CD4-positive, alpha-beta T cell treated with Interleukin-12 subunit alpha and Interleukin-12 subunit beta, for 1 hour (primary cell): ENCODE measurements at regions not wholly inside any gene's neighbourhood (a gene's known extent, or its start where the extent isn't known, plus 50 kb on each side); places are given as distances from the start of the nearest gene placed in this dataset.
A peak's percentile ranks its signal among the peaks of the same experiment; 100 is the strongest.

Source experiments
- DNase-seq: peaks from one replicate; pipeline ENCODE4 v3.0.0-alpha.2; 2020

DNA sequence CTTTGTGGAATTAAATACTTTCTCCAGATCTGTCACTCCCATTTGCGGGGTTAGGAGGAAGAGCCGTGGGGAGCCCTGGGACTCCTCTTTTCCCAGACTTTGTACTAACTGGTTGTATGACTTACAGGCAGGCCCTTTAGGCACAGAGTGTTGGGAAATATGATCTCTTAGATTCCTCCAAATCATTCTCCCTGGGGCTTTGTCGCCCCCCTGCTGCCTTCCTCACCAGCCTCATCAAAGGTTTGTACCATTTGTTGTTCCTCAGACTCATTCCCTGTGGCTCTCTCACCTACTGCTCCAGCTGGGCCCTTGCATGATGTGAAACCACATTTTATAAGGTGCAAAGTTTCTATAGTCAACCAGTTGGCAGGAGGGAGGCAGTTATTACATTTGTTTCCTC lies 56.4 kb downstream of the CRYGS start:
- DNase-seq = no peak

DNA sequence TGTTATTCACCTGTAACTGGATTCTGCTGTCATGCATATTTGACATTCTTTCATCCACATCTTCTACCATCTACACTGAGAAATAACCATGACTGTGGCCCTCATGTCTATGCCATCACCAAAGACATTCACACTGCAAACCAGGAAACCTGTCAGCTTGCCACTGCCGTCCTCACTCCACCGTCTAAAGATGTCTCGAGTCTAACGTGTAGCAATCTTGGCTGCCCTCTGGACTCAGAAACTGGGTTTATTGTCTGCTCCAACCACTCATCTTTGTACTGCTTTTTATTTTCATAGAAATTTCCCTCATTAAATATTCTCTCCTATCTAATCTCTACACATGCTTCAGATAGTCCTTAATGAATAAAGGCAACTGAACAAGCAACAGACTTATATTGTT lies 57.1 kb downstream of the CRYGS start:
- no peak for DNase-seq

DNA sequence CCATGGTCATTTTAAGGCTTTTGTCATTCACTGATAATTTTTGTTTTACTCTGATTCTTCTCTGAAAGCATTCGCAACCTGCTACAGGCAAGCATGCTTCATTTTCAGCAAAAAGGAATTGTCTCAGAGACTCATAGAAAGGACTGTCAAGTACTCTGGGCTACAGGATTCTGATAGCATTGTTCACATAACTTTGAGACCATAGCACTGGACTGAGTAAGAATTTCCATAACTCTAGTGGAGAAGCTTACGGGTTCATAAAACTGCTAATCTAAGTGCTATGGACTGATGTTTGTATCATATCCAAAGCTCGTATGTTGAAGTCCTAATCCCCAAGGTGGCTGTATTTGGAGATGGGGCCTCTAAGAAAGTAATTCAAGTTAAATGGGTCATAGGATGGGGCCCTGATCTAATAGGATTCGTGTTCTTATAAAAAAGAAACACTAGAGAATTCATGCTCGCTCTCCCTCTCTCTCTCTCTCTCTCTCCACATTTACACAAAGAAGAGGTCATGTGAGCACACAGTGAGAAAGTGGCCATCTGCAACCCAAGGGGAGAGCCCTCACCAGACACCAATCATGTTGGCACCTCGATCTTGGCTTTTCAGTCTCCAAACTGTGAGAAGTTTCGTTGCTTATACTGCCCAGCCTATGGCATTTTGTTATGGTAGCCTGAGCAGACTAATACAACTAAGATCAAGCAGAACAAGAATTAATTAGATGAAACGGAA lies 60.4 kb downstream of the CRYGS start:
- DNase-seq = no peak

DNA sequence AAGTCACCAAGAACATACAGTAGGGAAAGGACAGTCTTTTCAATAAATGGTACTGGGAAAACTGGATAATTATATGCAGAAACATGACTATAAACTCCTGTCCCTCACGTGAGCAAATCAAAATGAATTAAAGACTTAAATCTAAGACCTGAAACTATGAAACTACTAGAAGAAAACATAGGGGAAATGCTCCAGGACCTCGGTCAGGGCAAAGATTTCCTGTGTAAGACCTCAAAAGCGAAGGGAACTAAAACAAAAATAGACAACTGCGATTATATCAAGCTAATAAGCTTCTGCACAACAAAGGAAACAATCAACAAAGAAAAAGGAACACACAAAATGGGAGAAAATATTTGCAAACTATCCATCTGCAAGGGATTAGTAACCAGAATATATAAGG lies 62.7 kb downstream of the CRYGS start:
- no peak for DNase-seq

DNA sequence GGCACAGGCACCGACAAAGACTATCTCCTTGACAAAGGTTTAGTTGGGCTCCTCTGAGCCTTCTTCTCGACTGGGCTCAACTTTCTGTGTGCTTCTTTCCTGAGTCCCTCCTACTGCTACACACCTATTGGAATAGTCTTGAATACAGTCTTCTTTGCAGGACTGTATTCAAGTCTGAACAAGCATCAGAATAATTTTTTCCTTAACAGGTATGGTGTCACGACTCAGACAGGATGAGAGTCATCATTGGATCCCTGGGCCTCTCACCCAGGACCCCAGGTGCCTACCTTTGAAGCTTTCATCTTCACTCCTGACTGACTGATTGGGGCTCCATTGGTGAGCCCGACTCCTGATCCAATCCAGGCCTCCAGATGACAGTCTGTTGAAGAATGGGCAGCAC lies 66.3 kb downstream of the CRYGS start:
- DNase-seq = no peak

DNA sequence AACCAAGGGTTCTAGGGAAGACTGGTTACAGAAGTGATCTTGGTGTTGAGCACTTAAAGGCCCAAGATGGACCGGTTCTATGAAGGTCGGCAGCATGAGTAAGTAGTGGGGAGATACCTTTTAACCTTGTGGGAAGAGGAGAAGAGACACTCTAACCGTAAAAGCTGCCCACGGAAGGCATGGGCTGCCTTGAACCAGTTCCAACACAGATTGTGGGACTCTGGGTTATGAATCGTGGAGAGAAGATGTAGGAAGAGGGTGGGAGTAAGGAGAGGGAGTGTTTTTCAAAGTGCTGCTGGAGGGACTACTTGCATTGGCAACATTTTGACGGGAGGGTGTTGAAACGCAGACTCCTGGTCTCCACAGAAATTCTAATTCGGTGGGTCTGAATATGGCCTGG lies 67.1 kb downstream of the CRYGS start:
- no peak for DNase-seq

DNA sequence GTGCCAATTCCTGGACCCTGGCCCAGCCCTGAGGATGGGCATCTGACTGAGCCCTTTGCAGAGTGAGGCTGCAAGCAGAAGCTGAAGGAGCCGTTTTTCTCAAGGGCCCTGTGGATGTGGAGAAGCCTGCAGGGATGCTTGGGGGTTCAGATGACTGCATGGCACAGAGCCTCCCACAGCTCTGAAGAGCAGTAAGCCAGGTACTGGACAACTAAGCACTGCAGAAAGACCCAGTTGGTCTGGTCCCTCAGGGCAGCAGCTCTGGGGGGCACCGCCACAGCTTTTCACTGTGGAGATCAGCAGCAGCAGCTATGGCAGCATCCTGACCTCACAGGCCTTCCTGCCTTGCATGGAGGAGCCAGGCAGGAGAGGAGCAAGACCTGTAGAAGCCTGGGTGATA lies 67.6 kb downstream of the CRYGS start:
- DNase-seq = no peak

DNA sequence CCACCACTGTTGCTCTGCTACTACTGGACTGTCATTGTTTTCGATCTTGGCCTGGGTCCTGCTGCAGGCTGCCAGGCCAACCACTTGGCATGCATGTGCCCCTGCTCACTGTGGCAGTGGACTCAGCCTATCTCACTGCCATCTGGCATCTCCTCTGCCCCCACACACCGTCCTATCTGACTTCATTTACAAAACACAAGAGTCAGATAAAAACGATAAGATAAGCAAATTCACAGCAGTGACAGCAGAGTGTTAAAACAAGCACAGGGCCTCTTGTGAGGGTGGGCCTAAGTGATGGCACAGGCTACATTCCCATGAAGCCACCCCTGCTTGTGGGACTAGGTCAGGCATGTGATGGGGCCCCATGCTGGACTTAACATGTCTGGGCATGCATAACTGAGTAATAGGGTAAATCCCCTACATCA lies 68.1 kb downstream of the CRYGS start:
- no peak for DNase-seq

DNA sequence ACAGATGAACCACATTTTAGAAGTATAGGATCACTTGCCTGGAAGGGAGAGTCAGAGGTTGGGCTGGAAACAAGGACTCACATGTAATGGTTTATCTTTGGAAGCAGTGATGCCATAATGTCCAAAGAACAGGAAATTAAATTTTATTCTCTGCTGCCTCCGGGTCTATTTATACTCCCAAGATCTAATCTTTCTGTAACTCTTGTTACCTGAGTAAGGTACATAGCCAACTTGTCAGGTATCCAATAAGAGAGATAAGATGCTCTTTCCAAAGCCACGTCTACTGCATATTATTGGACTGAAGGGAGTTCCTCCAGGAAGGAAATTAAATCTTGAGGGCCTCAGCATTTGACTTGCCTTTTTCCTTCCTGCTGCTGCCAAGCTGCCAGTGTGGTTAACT lies 71.0 kb downstream of the CRYGS start:
- no peak for DNase-seq

DNA sequence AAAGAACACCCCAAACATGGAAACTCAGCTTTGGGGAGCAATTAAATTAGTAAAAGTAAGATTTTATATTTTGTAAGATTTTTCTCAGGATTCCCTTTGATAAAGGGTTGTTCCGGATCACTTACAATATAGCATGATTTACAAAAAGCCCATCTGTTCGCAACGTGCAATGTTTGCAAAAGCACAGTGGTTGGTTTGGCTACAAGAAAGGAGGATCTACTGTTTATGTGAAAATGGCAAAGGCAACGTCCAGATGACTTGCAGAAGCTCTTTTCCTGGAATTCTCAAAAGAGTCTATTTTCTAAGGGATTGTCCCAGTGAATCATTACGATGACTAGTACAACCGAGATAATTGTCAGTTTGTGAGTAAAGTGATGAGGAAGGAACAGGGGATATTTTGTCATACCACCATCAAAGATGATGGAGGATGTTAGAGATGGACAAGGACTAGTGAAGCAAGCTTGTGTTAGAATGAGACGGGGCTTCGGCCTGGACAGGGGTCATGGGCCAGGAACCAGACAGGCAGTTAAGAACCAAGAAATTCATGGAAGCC lies 71.6 kb downstream of the CRYGS start:
- no peak for DNase-seq

DNA sequence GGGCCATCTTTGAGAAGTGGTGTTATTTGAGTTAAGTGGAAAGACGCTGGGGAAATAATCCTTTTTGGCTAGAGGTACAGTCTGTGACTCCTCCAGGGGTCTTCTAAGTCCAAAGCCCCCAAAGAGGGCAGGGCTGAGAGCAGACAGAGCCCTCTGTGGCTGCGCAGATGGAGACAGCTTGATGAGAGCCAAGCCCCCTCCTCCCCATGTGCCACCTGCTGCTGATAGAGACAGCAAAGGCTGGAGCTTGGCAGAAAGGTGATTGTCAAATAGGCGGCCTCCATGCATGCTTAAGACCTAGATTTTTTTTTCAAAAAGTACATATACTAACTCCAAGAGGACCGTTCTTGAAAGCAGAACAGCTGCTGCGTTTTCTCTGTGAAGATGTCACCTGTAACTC lies 72.4 kb downstream of the CRYGS start:
- no peak for DNase-seq

DNA sequence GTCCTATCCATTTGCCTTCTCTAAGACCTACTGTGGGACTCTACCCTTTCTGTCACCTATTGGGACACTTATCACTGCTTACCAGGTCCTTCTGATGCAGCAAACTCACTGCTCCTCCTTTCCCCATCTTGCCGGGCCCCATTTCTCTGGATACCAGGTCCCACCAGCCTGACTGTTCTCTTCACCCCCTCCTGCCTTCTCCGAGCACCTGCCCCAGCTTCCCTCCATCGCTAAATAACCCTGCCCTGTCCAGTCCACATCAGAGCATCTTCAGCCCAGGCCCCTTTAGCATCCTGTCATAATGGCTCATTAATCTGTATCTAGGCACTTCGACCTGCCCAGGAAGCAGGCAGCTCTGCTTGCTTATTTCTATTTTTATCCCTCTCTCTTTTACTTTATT lies 74.7 kb downstream of the CRYGS start:
- DNase-seq = no peak

DNA sequence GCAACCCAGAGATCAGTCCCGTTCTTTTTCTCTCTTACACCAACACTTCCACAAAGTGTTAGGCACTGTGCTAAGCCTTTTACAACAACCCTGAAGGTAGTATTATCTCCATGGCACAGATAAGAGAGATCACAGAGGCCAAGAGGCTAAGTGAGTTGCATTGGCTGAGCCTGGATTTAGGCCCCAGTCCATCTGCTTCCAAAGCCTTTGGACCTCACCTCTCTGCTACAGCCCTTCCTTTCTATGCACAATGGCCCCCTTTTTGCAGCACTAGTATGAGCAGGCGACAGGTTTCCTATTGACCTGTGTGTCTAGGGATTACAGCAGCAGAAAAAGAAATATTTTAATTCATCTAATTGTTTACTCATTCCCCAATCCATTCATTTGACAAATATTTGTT lies 76.2 kb downstream of the CRYGS start:
- no peak for DNase-seq

DNA sequence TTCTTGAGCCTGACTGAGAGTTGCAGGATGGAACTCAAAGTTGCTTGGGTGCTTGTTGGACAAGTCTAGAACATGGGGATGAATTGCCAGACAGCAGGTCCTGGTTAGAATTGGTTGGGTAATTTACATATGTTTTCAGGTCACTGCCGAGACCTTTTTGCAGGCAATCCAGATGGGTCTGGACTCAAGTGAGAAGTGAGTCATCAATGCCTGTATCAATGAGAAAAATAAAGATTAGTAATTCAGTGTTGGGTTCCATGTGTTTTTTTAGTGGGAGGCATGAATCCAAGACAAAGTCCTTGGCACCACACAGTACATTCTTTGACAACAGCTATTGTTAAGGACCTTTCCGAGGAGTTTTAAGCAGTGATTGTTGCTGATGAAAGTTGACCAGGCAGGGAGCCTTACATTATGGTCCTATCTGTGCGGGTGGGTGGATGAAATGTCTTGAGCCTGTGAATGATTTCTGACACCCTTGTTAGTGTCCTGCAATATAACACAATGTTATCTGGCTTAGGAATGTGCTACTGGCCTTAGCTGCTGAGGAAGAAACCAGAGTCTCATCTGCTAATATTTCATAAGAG lies 77.7 kb downstream of the CRYGS start:
- DNase-seq = no peak

DNA sequence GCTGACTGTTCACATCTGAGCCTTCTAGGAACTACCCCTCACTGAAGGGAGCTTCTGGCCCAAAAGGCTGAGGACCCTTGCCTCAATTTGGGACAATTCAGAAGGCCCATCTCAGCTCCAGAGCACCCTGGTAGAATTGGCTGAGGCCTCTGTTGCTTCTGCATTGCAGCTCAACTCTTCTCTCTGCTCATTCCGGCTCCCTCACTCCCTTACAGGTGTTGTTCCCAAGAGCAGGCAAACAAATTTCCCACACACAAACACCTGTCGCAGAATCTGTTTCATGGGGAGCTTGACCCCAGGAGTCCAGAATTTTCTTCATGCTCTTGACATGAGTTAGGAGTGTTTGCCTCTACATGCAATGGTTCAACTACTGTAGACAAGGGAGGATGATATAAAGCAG lies 78.7 kb downstream of the CRYGS start:
- DNase-seq = no peak

DNA sequence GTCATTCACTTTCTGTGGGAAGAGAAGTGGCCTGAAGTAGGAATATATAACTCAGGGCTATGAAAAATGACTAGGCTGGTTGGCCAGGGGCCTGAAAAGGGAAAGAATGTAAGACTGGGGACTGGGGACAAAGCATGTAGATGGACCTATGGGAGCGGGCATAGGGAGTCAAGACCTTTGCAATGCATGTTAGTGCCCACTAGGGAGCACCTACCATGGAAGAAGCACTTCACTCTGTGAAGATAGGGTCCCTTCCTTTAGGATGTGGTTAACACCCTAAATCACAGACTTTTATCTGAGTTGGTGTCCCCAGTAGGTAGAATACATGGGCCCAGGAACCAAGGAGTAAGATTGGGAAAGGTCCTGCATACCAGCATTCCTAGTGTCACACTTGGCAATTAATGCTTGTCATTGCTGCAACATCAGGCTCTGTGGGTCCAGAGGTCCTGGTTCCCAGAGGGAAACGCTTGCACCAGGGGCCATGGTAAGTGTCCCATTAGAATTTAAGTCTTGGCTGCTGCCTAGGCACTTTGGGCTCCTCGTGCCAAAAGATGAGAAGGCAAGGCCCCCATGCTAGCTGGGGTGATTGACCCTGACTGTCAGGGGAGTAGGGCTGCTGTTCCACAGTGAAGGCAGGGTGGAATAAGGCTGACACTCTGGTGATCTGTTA lies 79.6 kb downstream of the CRYGS start:
- peak; percentile 3 for DNase-seq

DNA sequence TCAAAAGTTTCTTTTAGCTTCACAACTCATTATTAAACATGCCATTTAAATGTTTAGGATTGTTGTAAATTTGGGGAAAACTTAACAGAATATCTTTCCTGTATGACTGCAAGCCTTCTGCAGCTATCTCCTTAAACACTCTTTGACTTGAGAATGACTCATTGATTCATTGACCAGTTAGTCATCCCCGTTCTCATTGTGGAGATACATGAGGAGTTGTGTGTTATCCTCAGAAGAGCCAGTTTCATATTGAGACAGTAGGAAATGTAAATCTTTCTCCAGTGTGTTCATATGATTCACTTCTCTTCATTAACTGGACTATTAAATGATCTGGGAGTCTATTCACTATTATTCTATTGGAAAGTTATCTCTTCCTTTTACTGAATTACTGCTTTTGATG lies 83.0 kb downstream of the CRYGS start:
- DNase-seq = no peak

DNA sequence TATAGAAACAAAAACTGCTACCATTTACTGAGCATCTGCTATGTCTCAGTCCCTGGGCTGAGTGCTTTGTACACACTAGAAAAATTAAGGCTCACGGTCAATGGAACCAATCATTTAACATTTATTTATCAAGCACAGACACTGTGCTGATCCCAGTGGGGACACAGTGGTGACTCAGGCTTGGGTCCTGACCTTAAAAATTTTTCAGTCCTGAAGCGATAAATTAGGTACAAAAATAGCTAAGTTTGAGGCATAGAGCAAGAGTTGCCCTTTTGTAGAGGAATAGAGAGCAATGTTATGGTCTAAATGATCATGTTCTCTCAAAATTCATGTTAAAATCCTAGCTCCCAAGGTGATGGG lies 85.1 kb downstream of the CRYGS start:
- DNase-seq = no peak

DNA sequence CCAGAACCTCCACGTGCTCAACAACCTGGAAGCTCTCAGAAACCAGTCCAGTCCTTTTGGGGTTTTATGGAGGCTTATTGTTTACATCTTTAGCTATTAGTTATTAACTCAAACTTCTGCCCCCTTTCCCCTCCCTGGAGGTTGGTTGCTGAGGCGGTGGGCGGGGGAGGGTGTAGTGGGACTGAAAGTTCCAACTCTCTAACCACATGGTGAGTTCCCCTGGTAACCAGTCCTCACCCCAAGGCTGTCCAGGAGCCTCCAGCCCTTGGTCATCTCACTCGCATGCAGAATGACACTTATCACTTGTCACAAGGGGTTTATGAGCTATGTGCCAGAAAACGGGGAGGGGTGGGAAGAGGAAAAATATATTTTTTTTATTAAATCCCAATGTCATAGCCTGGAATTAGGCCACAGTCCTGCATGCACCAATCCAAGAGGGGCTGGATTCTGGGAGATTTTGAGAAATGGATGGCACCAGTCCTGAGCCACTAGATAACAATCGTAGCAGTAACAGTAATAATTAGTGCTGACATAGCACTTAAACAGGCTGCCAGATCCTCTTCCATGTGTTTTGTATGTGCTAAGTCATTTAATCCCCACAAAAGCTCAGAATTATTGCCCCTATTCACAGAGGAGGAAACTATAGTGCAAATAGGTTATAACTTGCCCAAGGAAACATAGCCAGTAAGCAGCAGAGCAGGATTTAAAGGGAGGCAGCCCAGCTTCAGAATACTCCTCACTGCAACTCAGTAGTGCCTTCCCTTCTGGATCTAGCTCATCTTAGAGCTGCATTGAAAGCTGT lies 85.7 kb downstream of the CRYGS start:
- DNase-seq = no peak

DNA sequence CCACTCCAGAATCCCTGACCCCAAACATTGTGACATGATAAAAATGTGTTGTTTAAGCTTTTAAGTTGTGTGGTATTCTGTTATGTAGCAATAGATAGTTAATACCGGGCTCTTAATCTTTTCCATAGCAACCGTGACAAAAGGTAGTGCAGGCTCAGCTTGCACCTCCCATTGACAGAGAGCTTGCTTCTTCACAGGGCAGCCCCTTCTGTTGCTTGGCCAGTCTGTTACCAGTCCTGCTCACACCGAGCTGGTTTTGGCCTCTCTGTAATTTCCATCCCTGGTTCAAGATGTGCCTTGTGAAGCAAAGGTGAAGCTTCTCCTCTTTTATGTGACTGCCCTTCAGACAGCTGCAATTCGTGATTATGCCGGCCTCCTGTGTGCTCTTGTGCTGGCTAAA lies 86.9 kb downstream of the CRYGS start:
- no peak for DNase-seq

DNA sequence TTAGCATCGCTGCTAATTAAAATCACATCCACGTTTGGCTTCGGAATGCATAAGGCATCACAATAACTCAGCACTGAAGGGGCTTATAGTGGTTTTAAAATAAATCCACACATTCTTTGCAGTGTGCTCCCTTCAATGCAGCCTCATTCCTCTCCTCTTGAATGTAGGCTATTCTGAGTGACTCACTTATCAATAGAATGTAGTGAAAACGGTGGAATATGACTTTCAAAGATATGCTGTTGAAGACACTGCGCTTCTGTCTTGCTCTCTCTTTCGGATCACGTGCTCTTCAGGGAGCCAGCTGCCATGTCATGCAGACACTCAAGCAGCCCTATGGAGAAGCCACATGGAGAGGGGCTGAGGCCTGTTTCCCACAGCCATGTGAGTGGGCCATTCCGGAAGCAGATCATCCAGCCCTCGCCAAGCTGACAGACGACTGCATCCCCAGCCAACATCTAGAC lies 87.4 kb downstream of the CRYGS start:
- DNase-seq = no peak

DNA sequence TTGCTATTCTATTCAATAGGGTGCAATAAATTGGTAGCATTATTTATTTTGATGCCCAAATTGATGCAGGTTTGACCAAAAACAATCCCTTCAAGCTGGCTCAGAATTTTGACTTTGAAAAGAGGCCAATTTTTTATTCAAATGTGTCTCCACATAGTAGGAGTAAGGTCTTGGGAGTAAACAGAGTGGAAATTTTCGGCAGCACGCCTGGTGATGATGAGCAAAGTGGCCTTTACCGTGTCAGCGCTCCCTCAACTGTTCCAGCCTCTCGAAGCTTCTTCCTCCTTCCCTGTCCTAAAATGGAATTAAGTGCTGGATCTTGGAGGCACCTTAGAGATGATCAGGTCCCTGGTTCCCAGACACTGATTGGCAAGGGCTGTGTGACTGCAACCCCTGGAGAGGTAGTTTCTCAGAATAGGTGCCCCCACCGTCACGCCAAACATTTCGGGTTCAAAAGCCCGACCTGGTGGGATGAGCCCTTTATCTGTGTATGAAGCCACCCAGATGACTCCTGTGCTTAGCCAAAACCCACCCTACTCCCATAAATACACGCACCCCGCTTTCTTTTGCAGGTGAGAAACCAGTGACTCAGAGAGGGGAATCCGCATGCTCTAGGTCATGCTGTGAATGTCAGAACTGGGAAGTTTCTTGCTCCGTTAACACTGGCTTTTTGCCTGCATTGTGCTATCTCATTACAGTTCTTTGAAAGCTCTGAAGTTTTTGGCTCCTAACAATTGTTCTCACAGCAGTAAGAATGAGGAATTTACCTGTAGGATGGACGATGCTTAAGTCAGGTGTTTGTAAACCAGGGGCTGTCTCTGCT lies 89.1 kb downstream of the CRYGS start:
- no peak for DNase-seq

DNA sequence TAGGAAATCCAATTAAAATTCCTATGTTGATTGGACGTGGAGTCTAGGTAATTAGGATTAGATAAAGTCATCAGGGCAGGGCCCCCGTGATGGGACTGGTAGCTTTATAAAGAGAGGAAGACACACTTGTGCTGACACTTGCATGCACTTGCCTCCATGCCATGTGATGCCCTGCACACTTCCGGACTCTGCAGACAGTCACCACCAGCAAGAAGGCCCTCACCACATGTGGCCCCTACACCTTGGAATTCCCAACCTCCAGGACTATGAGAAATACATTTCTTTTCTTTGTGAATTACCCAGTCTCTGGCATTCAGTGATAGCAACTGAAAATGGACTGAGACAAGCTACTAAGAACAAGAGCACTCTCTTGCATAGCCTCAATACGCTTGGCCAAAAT lies 90.6 kb downstream of the CRYGS start:
- DNase-seq = no peak
